Psoas muscle (tissue), 7 donors: ENCODE measurements at regions not wholly inside any gene's neighbourhood (a gene's known extent, or its start where the extent isn't known, plus 50 kb on each side); places are given as distances from the start of the nearest gene placed in this dataset.

ENCODE experiments used
- ATAC-seq, 4 donors: fragments of 200-7000 bp; cut with Tn5 transposase; one replicate each; pipeline ENCODE4 v1.9.1; 2020; ENCODE audit warnings: moderate library complexity in 3 of 4, mild to moderate bottlenecking in 2 of 4
- DNase-seq, 2 donors: peaks; one replicate each; pipeline ENCODE4 v3.0.0-alpha.2; 2020
- H3K27ac ChIP-seq: fragments of 200-600 bp; one replicate; pipeline ENCODE4 v1.8.0; 2022
- H3K27me3 ChIP-seq, 3 donors: fragments of 200-600 bp in 1 of 3; one replicate each; pipeline versions ENCODE4 v1.6.1 to v1.8.0; 2013 to 2022; ENCODE audit warnings: low read length in 2 of 3, mild to moderate bottlenecking in 2 of 3, moderate library complexity in 1 of 3; ENCODE audit not compliant: insufficient read depth in 3 of 3
- H3K36me3 ChIP-seq, 2 donors: fragments of 200-600 bp in 1 of 2; one replicate each; pipeline versions ENCODE4 v1.6.1 to v1.8.0; 2013 to 2022; ENCODE audit warnings: low read depth in 1 of 2, mild to moderate bottlenecking in 1 of 2, moderate library complexity in 1 of 2; ENCODE audit not compliant: insufficient read depth in 1 of 2
- H3K4me1 ChIP-seq: fragments of 200-600 bp; one replicate; pipeline ENCODE4 v1.8.0; 2022
- H3K4me3 ChIP-seq: fragments of 200-600 bp; one replicate; pipeline ENCODE4 v1.8.0; 2022; ENCODE audit warnings: mild to moderate bottlenecking
- H3K9me3 ChIP-seq: fragments of 200-600 bp; one replicate; pipeline ENCODE4 v1.8.0; 2022
- CTCF ChIP-seq: fragments of 200-600 bp; IDR thresholded peaks from one replicate; pipeline ENCODE4 v1.8.0; 2022; ENCODE audit warnings: antibody characterized with exemption
- WGBS, 3 donors: extraction: QIAGEN DNeasy Blood & Tissue Kit; methylation state at CpG; one replicate each; pipeline versions ENCODE4 v1.1.6 to v1.1.7; 2013; 5-methylcytosine and 5-hydroxymethylcytosine counted together
- intact Hi-C, 2 donors: fragments of 100-400 bp; cut with DNase I; formaldehyde crosslinking; loops; one replicate each; pipeline versions ENCODE4 v1.11.0 to v1.14.2; 2022
- donor health status: healthy with polysubstance abuse.
- donor health status: DM: no; HTN: no; CAD: no; lungs with moderate emphysema.
- donor health status: Bipolar disorder and iron deficiency.
- donor health status: healthy.
- donor health status: DM: yes; HTN: yes; CAD: no.
- donor health status: DM: no; HTN: no; CAD: no.
- donor health status: DM: yes; HTN: yes; CAD: no.

GRCh38 chr5:4114452-4114851, 518.8 kb downstream of the IRX1 start:
- Histone ChIP-seq H3K27me3 (no peaks in the 10 kb centered on the region), H3K36me3 (no peaks in the 10 kb centered on the region), H3K4me3 (no peak overlapping the region), H3K4me1 (no peaks in the 10 kb centered on the region), H3K9me3 (no peaks in the 10 kb centered on the region), H3K27ac (no peak overlapping the region)
- TF ChIP-seq CTCF: no peak
- WGBS, 3 donors: 86 to 91% (median 87%) methylated on average over 4 of the region's 4 CpGs
- DNase-seq (no peak), ATAC-seq (no peak)
- intact Hi-C loops: no loop called here

GRCh38 chr5:4116834-4117233, 521.2 kb downstream of the IRX1 start:
- no peak for TF ChIP-seq CTCF
- Histone ChIP-seq H3K4me3 (no peak overlapping the region), H3K9me3 (no peaks in the 10 kb centered on the region), H3K4me1 (no peaks in the 10 kb centered on the region), H3K36me3 (no peaks in the 10 kb centered on the region), H3K27me3 (no peaks in the 10 kb centered on the region), H3K27ac (no peak overlapping the region)
- 82 to 84% (median 82%) methylated on average over 3 of the region's 3 CpGs for WGBS, 3 donors
- intact Hi-C loops: no loop called here
- ATAC-seq (no peak), DNase-seq (no peak)

GRCh38 chr5:4124221-4124970, 528.8 kb downstream of the IRX1 start:
- Histone ChIP-seq H3K4me1 (no peaks in the 10 kb centered on the region), H3K27me3 (no peaks in the 10 kb centered on the region), H3K4me3 (no peak overlapping the region), H3K36me3 (no peaks in the 10 kb centered on the region), H3K27ac (no peak overlapping the region), H3K9me3 (no peaks in the 10 kb centered on the region)
- intact Hi-C loops: no loop called here
- ATAC-seq (no peak), DNase-seq (no peak)
- WGBS, 3 donors: 60 to 75% (median 65%) methylated on average over 7 of the region's 7 CpGs
- TF ChIP-seq CTCF: no peak

GRCh38 chr5:4128994-4129393, 533.4 kb downstream of the IRX1 start:
- ATAC-seq: no peak
- Histone ChIP-seq H3K4me1 (no peaks in the 10 kb centered on the region), H3K9me3 (no peaks in the 10 kb centered on the region), H3K36me3 (no peaks in the 10 kb centered on the region), H3K27ac (no peak overlapping the region), H3K27me3 (no peaks in the 10 kb centered on the region), H3K4me3 (no peak overlapping the region)
- TF ChIP-seq CTCF: no peak
- intact Hi-C loops: no loop called here
- peak in 1 of 2 donors; percentile 12 for DNase-seq
- WGBS, 3 donors: 36 to 52% (median 41%) methylated on average over 9 of the region's 9 CpGs

- Histone ChIP-seq H3K36me3 (no peaks in the 10 kb centered on the region), H3K4me1 (no peaks in the 10 kb centered on the region), H3K27me3 (no peaks in the 10 kb centered on the region), H3K27ac (no peak overlapping the region), H3K9me3 (no peaks in the 10 kb centered on the region), H3K4me3 (no peak overlapping the region)
- DNase-seq (no peak), ATAC-seq (no peak)
- intact Hi-C loops: no loop called here
- TF ChIP-seq CTCF: no peak
- 50 to 67% (median 51%) methylated on average over 7 of the region's 7 CpGs for WGBS, 3 donors
These were observed 533.9 kb downstream of the IRX1 start for GRCh38 chr5:4129523-4129922.
